OCI-LY7 (cell line): ENCODE measurements at regions not wholly inside any gene's neighbourhood (a gene's known extent, or its start where the extent isn't known, plus 50 kb on each side); places are given as distances from the start of the nearest gene placed in this dataset.

Experiments
- BruUV-seq: library from RNA; stranded (reverse); fragments of 400-500 nt; replicated peaks from 2 replicates; lab custom pipeline; 2021; lab: Mats Ljungman, UMichigan
- CTCF ChIA-PET: fragments of 300-600 bp; sonication (Branson Sonifier 250); formaldehyde crosslinking; loops from one replicate; lab custom pipeline; 2022; ENCODE audit warnings: antibody characterized with exemption; ENCODE audit not compliant: unreplicated experiment; lab: Charles Lee
- POLR2A ChIA-PET: fragments of 300-600 bp; sonication (Branson Sonifier 250); formaldehyde crosslinking; loops from one replicate; lab custom pipeline; 2022; ENCODE audit warnings: antibody characterized with exemption; lab: Charles Lee
- DNase-seq: peaks from one replicate; pipeline ENCODE4 v3.0.0-alpha.2; 2015; ENCODE audit warnings: low spot score
- H2AFZ ChIP-seq: fragments of 200-600 bp; sonication (generic), shearing (Covaris generic); 2 replicates; pipeline ENCODE4 v1.6.1; 2014; ENCODE audit warnings: mild to moderate bottlenecking, antibody characterized with exemption, low read length, moderate library complexity
- H3K27ac ChIP-seq: fragments of 200-600 bp; sonication (generic); 2 replicates; pipeline ENCODE4 v1.5.1; 2014; ENCODE audit warnings: mixed run types, low read depth, mild to moderate bottlenecking, moderate library complexity, low read length, inconsistent platforms; ENCODE audit not compliant: poor library complexity, severe bottlenecking
- H3K36me3 ChIP-seq: fragments of 200-600 bp; sonication (generic); 2 replicates; pipeline ENCODE4 v1.6.1; 2014; ENCODE audit warnings: mild to moderate bottlenecking, antibody characterized with exemption, low read length, moderate library complexity, mixed read lengths; ENCODE audit not compliant: insufficient read depth
- H3K4me1 ChIP-seq: fragments of 200-600 bp; sonication (generic); 2 replicates; pipeline ENCODE4 v1.5.1; 2014; ENCODE audit warnings: mild to moderate bottlenecking, low read length; ENCODE audit not compliant: insufficient read depth, poor library complexity, severe bottlenecking
- H3K4me2 ChIP-seq: fragments of 200-600 bp; sonication (generic); 2 replicates; pipeline ENCODE4 v1.6.1; 2014; ENCODE audit warnings: mild to moderate bottlenecking, low read length
- H3K4me3 ChIP-seq: fragments of 200-600 bp; sonication (generic); 2 replicates; pipeline ENCODE4 v1.5.1; 2014; ENCODE audit warnings: mild to moderate bottlenecking, low read depth, low read length; ENCODE audit not compliant: poor library complexity, severe bottlenecking
- H3K79me2 ChIP-seq: fragments of 200-600 bp; sonication (generic); 2 replicates; pipeline ENCODE4 v1.6.1; 2016; ENCODE audit warnings: low read depth, mild to moderate bottlenecking, low read length, moderate library complexity, mixed read lengths; ENCODE audit not compliant: insufficient read depth
- H3K9me2 ChIP-seq: fragments of 200-600 bp; sonication (generic); 2 replicates; pipeline ENCODE4 v1.6.1; 2016; ENCODE audit warnings: mild to moderate bottlenecking, low read length, mixed read lengths; ENCODE audit not compliant: insufficient read depth
- H3K9me3 ChIP-seq: fragments of 200-600 bp; sonication (generic); 2 replicates; pipeline ENCODE4 v1.6.1; 2014; ENCODE audit warnings: mild to moderate bottlenecking, mixed run types, low read length, mixed read lengths
- H4K20me1 ChIP-seq: fragments of 200-600 bp; sonication (generic); 2 replicates; pipeline ENCODE4 v1.6.1; 2014; ENCODE audit warnings: mild to moderate bottlenecking, antibody characterized with exemption, low read length, moderate library complexity, mixed read lengths; ENCODE audit not compliant: insufficient read depth
- EZH2phosphoT487 ChIP-seq: fragments of 200-600 bp; sonication (generic); IDR thresholded peaks from 2 replicates; pipeline ENCODE4 v1.6.1; 2018; ENCODE audit warnings: low read depth, borderline replicate concordance, mild to moderate bottlenecking, mixed run types, antibody characterized with exemption, low read length, moderate library complexity, mixed read lengths
- intact Hi-C: fragments of 100-400 bp; cut with micrococcal nuclease; formaldehyde crosslinking; loops from one replicate; pipeline ENCODE4 v1.10.0; 2022; ENCODE audit not compliant: unreplicated experiment
- TF ChIP-seq, protein P1 (sequence below): fragments of 200-600 bp; sonication (generic); conservative IDR thresholded peaks from 2 replicates; pipeline ENCODE4 v1.5.1; 2014; ENCODE audit warnings: mild to moderate bottlenecking, antibody characterized with exemption, low read length, moderate library complexity, mixed read lengths

DNA sequence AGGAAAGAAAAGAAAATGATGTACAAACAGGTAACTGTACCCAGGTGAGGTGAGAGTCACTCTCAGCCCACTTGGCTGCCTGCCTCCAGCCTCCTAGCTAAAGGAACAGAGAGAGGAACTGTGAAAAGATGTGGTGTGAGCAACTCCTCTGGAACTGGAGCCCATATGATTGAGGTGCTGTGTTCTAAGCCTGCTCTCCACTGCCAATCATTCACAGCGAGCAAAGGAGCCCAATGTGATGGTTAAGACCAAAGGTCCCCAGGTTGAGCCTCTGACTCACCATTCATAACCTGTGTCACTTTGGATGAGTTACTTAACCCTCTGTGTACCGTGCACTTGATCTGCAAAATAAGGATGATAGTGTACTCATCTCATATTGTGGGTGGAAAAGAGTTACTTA, 868.1 kb upstream of the AUTS2 start:
- BruUV-seq = no TSS peak
- H3K27ac ChIP-seq = no peak overlapping the region
- CTCF ChIA-PET = no interaction called here
- no peaks in the 10 kb centered on the region for H3K9me2 ChIP-seq
- H3K79me2 ChIP-seq = no peaks in the 10 kb centered on the region
- no peaks in the 10 kb centered on the region for H3K36me3 ChIP-seq
- H3K9me3 ChIP-seq = no peaks in the 10 kb centered on the region
- no peak overlapping the region for H2AFZ ChIP-seq
- TF ChIP-seq, protein P1, sequence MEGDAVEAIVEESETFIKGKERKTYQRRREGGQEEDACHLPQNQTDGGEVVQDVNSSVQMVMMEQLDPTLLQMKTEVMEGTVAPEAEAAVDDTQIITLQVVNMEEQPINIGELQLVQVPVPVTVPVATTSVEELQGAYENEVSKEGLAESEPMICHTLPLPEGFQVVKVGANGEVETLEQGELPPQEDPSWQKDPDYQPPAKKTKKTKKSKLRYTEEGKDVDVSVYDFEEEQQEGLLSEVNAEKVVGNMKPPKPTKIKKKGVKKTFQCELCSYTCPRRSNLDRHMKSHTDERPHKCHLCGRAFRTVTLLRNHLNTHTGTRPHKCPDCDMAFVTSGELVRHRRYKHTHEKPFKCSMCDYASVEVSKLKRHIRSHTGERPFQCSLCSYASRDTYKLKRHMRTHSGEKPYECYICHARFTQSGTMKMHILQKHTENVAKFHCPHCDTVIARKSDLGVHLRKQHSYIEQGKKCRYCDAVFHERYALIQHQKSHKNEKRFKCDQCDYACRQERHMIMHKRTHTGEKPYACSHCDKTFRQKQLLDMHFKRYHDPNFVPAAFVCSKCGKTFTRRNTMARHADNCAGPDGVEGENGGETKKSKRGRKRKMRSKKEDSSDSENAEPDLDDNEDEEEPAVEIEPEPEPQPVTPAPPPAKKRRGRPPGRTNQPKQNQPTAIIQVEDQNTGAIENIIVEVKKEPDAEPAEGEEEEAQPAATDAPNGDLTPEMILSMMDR = no peak
- TF ChIP-seq EZH2phosphoT487 = no peak
- no peak for DNase-seq
- intact Hi-C loops = no loop called here
- no peaks in the 10 kb centered on the region for H3K4me1 ChIP-seq
- H4K20me1 ChIP-seq = no peaks in the 10 kb centered on the region
- no peak overlapping the region for H3K4me3 ChIP-seq
- POLR2A ChIA-PET = interaction anchor here (0.6 kb wide), 1 partner anchor 24 kb away, joined by 3 read pairs; no protein-coding TSS in a partner anchor
- no peak overlapping the region for H3K4me2 ChIP-seq

DNA sequence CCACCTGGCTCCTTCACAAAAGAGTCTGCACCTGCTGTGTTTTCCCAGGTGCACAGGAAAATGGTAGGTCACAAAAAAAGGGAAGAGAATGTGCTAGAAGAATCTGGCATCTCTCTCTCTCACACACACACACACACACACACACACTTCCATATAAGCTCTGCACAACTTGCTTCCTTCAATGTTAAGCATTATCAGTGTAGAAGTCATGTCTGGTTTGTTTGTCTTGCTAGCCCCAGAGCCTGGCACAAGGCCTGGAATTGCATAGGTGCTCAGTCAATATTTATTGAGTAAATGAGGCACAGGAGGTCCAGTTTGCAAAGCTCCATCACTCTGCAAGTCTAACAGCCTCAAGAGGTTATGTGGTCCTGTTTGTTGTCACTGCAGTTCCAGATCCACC, 867.3 kb upstream of the AUTS2 start:
- H2AFZ ChIP-seq = no peak overlapping the region
- intact Hi-C loops = no loop called here
- no peak for DNase-seq
- H3K79me2 ChIP-seq = no peaks in the 10 kb centered on the region
- H3K27ac ChIP-seq = no peak overlapping the region
- CTCF ChIA-PET = no interaction called here
- H3K9me3 ChIP-seq = no peaks in the 10 kb centered on the region
- H3K9me2 ChIP-seq = no peaks in the 10 kb centered on the region
- POLR2A ChIA-PET = no interaction called here
- BruUV-seq = no TSS peak
- no peaks in the 10 kb centered on the region for H3K36me3 ChIP-seq
- H3K4me2 ChIP-seq = no peak overlapping the region
- no peaks in the 10 kb centered on the region for H3K4me1 ChIP-seq
- H4K20me1 ChIP-seq = no peaks in the 10 kb centered on the region
- H3K4me3 ChIP-seq = no peak overlapping the region
- TF ChIP-seq, protein P1 = no peak
- TF ChIP-seq EZH2phosphoT487 = no peak

DNA sequence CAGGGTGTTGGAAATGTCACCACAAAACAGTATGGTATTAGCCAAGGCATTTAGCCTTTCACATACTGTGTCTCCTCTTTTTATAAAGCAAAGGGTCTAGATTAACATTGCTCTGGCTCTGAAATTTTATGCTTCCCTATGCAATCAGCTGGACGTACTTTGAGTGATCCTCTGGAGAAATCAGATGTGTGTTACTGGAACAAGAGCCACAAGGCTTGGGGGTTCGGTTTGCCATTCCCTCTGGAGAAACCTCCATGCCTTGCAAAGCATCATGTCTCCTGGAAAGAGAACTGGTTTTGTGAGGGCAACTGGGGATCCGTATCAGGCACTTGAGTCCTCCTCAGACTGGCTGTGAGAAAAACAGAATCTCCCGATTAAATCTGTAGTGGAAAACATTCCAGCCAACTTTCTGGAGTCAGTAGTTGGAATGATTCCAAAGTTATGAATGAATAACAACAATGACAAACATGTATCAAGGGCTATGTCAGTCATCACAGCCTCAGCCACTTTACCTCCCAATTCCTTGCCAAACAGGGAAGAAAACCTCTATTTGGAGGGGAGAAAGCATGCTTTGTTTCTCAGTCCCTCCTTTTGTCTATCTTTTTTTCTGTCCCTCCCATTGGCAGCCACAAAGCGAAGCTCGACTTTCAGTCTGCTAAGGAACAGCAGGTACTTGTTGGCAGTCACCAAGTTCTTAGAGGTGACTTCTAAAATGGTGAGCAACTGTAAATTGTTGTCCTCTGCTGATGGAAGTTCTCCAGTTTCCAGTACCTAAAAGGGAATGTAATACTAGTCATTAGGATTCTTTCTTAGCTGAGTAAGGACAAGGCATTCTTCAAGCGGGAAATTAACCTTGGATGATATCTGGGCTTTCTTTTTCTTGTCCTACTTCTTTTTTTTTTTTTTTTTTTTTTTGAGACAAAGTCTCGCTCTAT, 864.8 kb upstream of the AUTS2 start:
- CTCF ChIA-PET = no interaction called here

More for the DNA sequence above, 864.8 kb upstream of the AUTS2 start:
- DNase-seq = no peak
- no peaks in the 10 kb centered on the region for H3K79me2 ChIP-seq
- TF ChIP-seq, protein P1 = no peak
- no peaks in the 10 kb centered on the region for H3K9me3 ChIP-seq
- no peak overlapping the region for H2AFZ ChIP-seq
- POLR2A ChIA-PET = interaction anchor here (0.6 to 0.9 kb wide), 2 partner anchors 8 to 264 kb away, joined by 3 to 4 read pairs; no protein-coding TSS in a partner anchor
- no peaks in the 10 kb centered on the region for H4K20me1 ChIP-seq
- H3K4me2 ChIP-seq = no peak overlapping the region
- no peaks in the 10 kb centered on the region for H3K36me3 ChIP-seq
- H3K4me3 ChIP-seq = no peak overlapping the region
- no peaks in the 10 kb centered on the region for H3K9me2 ChIP-seq
- BruUV-seq = no TSS peak
- H3K4me1 ChIP-seq = no peaks in the 10 kb centered on the region
- H3K27ac ChIP-seq = no peak overlapping the region
- intact Hi-C loops = no loop called here
